ENCODE measurements at regions not wholly inside any gene's neighbourhood (a gene's known extent, or its start where the extent isn't known, plus 50 kb on each side); places are given as distances from the start of the nearest gene placed in this dataset.

DNA sequence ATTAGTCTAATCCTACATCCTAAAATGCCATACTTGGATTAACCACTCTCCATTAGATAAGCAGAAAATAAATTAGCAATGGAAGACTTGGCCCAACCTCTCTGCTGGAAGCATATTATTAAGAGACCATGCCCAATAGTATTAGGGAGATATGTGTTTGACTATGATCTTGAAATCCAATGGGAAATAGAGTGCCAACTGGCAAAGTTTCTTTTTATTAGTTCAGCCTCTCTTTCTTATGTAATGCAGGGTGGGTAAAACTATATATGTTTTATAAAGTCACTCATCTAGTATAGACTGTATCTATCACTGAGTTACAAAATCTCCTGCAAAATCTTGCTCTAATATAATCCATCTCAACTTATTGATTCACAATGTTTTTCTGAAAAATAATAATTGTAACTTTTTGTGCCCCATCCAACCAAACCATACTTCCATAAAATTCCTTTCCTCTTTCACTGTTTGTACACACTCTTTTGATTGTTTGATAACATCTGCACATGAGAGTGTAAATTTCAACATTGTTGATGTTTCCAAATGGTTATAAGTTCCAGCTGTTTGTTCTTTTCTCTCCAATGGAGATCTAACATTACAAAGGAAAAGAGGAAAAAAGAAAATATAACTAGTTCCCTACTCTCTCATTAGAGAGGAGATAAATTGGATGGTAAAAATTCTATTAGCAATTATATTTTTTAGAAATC is 408.1 kb upstream of the ADGRL2 start:
- no peak for TF ChIP-seq EZH2phosphoT487 (IDR thresholded peaks at IDR 0.05; ENCODE audit: borderline replicate concordance, low read depth, low read length)
- TF ChIP-seq, protein P1, sequence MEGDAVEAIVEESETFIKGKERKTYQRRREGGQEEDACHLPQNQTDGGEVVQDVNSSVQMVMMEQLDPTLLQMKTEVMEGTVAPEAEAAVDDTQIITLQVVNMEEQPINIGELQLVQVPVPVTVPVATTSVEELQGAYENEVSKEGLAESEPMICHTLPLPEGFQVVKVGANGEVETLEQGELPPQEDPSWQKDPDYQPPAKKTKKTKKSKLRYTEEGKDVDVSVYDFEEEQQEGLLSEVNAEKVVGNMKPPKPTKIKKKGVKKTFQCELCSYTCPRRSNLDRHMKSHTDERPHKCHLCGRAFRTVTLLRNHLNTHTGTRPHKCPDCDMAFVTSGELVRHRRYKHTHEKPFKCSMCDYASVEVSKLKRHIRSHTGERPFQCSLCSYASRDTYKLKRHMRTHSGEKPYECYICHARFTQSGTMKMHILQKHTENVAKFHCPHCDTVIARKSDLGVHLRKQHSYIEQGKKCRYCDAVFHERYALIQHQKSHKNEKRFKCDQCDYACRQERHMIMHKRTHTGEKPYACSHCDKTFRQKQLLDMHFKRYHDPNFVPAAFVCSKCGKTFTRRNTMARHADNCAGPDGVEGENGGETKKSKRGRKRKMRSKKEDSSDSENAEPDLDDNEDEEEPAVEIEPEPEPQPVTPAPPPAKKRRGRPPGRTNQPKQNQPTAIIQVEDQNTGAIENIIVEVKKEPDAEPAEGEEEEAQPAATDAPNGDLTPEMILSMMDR (conservative IDR thresholded peaks at IDR 0.05; ENCODE audit: low read length): no peak
